SH-SY5Y (cell line): ENCODE measurements at regions not wholly inside any gene's neighbourhood (a gene's known extent, or its start where the extent isn't known, plus 50 kb on each side); places are given as distances from the start of the nearest gene placed in this dataset.

Experiments
- GATA2 ChIP-seq: IDR thresholded peaks from 2 replicates; pipeline ENCODE4 v1.6.1; 2011; ENCODE audit warnings: mild to moderate bottlenecking, low read depth, low read length
- GATA3 ChIP-seq: IDR thresholded peaks from 2 replicates; pipeline ENCODE4 v1.6.1; 2011; ENCODE audit warnings: low read depth, mild to moderate bottlenecking, low read length, moderate library complexity

GRCh38 chr3:15894382-15894781 lies 96.6 kb upstream of the ANKRD28 start:
- TF ChIP-seq GATA3 (no peak), GATA2 (no peak)
